ENCODE measurements at regions not wholly inside any gene's neighbourhood (a gene's known extent, or its start where the extent isn't known, plus 50 kb on each side); places are given as distances from the start of the nearest gene placed in this dataset.

- Histone ChIP-seq H3K9ac (ENCODE audit: low read length) (no peak overlapping the region), H3K9me2 (ENCODE audit: insufficient read depth, low read length) (no peaks in the 10 kb centered on the region), H3K4me2 (ENCODE audit: low read length) (no peak overlapping the region), H3K4me3 (ENCODE audit: low read length) (no peak overlapping the region), H3K79me2 (replicated peaks; ENCODE audit: insufficient read depth, low read length) (no peaks in the 10 kb centered on the region), H4K20me1 (ENCODE audit: insufficient read depth) (no peaks in the 10 kb centered on the region), H3K36me3 (ENCODE audit: insufficient read depth, low read length) (no peaks in the 10 kb centered on the region), H3K27ac (ENCODE audit: low read length) (no peak overlapping the region), H3K27me3 (ENCODE audit: insufficient read depth, low read depth, low read length) (no peaks in the 10 kb centered on the region), H3F3A (ENCODE audit: insufficient read depth, low read length, poor library complexity, severe bottlenecking) (no peaks in the 10 kb centered on the region), H3K9me3 (ENCODE audit: low read length) (no peaks in the 10 kb centered on the region), H2AFZ (ENCODE audit: low read depth, low read length) (no peak overlapping the region)
- no peak for TF ChIP-seq EZH2 (IDR thresholded peaks at IDR 0.05; ENCODE audit: borderline replicate concordance, insufficient read depth, low read length, poor library complexity, severe bottlenecking)
- no peak for TF ChIP-seq SMC3 (conservative IDR thresholded peaks at IDR 0.05; ENCODE audit: poor library complexity)
- no peak for TF ChIP-seq TAF1 (IDR thresholded peaks at IDR 0.05; ENCODE audit: low read depth)
- TF ChIP-seq RAD21 (conservative IDR thresholded peaks at IDR 0.05), result no peak
- TF ChIP-seq EP300 (conservative IDR thresholded peaks at IDR 0.05; ENCODE audit: poor library complexity, severe bottlenecking), result no peak
- TF ChIP-seq MXI1 (conservative IDR thresholded peaks at IDR 0.05; ENCODE audit: poor library complexity, severe bottlenecking), result no peak
- TF ChIP-seq REST (IDR thresholded peaks at IDR 0.05; ENCODE audit: borderline replicate concordance), result no peak
- TF ChIP-seq CTCF (IDR thresholded peaks at IDR 0.05; ENCODE audit: poor library complexity, severe bottlenecking), result no peak
- no peak for TF ChIP-seq POLR2AphosphoS5 (IDR thresholded peaks at IDR 0.05)
These were observed 399.7 kb upstream of the ID2 start for GRCh38 chr2:8281950-8282857.

- TF ChIP-seq REST (IDR thresholded peaks at IDR 0.05; ENCODE audit: borderline replicate concordance) (no peak), MXI1 (conservative IDR thresholded peaks at IDR 0.05; ENCODE audit: poor library complexity, severe bottlenecking) (no peak), SMC3 (conservative IDR thresholded peaks at IDR 0.05; ENCODE audit: poor library complexity) (no peak), RAD21 (conservative IDR thresholded peaks at IDR 0.05) (no peak), TAF1 (IDR thresholded peaks at IDR 0.05; ENCODE audit: low read depth) (no peak), EZH2 (IDR thresholded peaks at IDR 0.05; ENCODE audit: borderline replicate concordance, insufficient read depth, low read length, poor library complexity, severe bottlenecking) (no peak), POLR2AphosphoS5 (IDR thresholded peaks at IDR 0.05) (no peak), EP300 (conservative IDR thresholded peaks at IDR 0.05; ENCODE audit: poor library complexity, severe bottlenecking) (no peak), CTCF (IDR thresholded peaks at IDR 0.05; ENCODE audit: poor library complexity, severe bottlenecking) (no peak)
- no peaks in the 10 kb centered on the region for H3K9me3 ChIP-seq (ENCODE audit: low read length)
- no peaks in the 10 kb centered on the region for H3K79me2 ChIP-seq (replicated peaks; ENCODE audit: insufficient read depth, low read length)
- no peaks in the 10 kb centered on the region for H3K9me2 ChIP-seq (ENCODE audit: insufficient read depth, low read length)
- H2AFZ ChIP-seq (ENCODE audit: low read depth, low read length), result no peak overlapping the region
- no peak overlapping the region for H3K9ac ChIP-seq (ENCODE audit: low read length)
- H4K20me1 ChIP-seq (ENCODE audit: insufficient read depth), result no peaks in the 10 kb centered on the region
- H3K27ac ChIP-seq (ENCODE audit: low read length), result no peak overlapping the region
- no peaks in the 10 kb centered on the region for H3F3A ChIP-seq (ENCODE audit: insufficient read depth, low read length, poor library complexity, severe bottlenecking)
- H3K4me2 ChIP-seq (ENCODE audit: low read length), result no peak overlapping the region
- no peaks in the 10 kb centered on the region for H3K36me3 ChIP-seq (ENCODE audit: insufficient read depth, low read length)
- no peaks in the 10 kb centered on the region for H3K27me3 ChIP-seq (ENCODE audit: insufficient read depth, low read depth, low read length)
- no peak overlapping the region for H3K4me3 ChIP-seq (ENCODE audit: low read length)
These were observed 399.0 kb upstream of the ID2 start for GRCh38 chr2:8282858-8283252.

All from neural cell (in vitro differentiated cells).